H1 (cell line): ENCODE measurements at regions not wholly inside any gene's neighbourhood (a gene's known extent, or its start where the extent isn't known, plus 50 kb on each side); places are given as distances from the start of the nearest gene placed in this dataset.

Source experiments
- ASH2L ChIP-seq: fragments of 200-600, 300-600 bp; sonication (generic); IDR thresholded peaks from one replicate; pipeline ENCODE4 v1.7.1; 2017; ENCODE audit warnings: low read length
- CEBPB ChIP-seq: IDR thresholded peaks from 2 replicates; pipeline ENCODE4 v1.6.1; 2012; ENCODE audit warnings: low read depth, low read length
- CTCF ChIP-seq, 3 experiments: IDR thresholded peaks; 1 replicate in 2 of 3; 2 replicates in 1 of 3; pipeline versions ENCODE4 v1.5.1 to v1.6.1; 2011; ENCODE audit warnings: low read length in 3 of 3, mild to moderate bottlenecking in 3 of 3, inconsistent platforms in 2 of 3, low read depth in 1 of 3, moderate library complexity in 1 of 3; ENCODE audit not compliant: insufficient read depth in 1 of 3; ENCODE audit errors: control extremely low read depth in 1 of 3
- EP300 ChIP-seq, 2 experiments: IDR thresholded peaks; 1 replicate in 1 of 2; 2 replicates in 1 of 2; pipeline ENCODE4 v1.6.1; 2011 to 2012; ENCODE audit warnings: low read depth in 2 of 2, low read length in 2 of 2, mild to moderate bottlenecking in 2 of 2, borderline replicate concordance in 1 of 2, inconsistent platforms in 1 of 2, moderate library complexity in 1 of 2
- EZH2 ChIP-seq: fragments of 200-600 bp; sonication (generic); IDR thresholded peaks from 2 replicates; pipeline ENCODE4 v1.7.1; 2012; ENCODE audit warnings: low read depth, mild to moderate bottlenecking, moderate library complexity, low read length, inconsistent platforms; ENCODE audit not compliant: severe bottlenecking
- HDAC2 ChIP-seq, 2 experiments: fragments of 300-600 bp in 1 of 2; sonication (generic) in 1 of 2; IDR thresholded peaks; 2 replicates each; pipeline ENCODE4 v1.6.1; 2011 to 2012; ENCODE audit warnings: low read depth in 2 of 2, low read length in 2 of 2, mild to moderate bottlenecking in 2 of 2, moderate library complexity in 2 of 2, borderline replicate concordance in 1 of 2, inconsistent platforms in 1 of 2
- POLR2AphosphoS5 ChIP-seq: IDR thresholded peaks from 2 replicates; pipeline ENCODE4 v1.6.1; 2011; ENCODE audit warnings: low read depth, low read length
- RAD21 ChIP-seq, 2 experiments: IDR thresholded peaks in 1 of 2; conservative IDR thresholded peaks in 1 of 2; 2 replicates each; pipeline ENCODE4 v1.6.1; 2011; ENCODE audit warnings: low read depth in 2 of 2, low read length in 2 of 2, improper control_type of control experiment in 1 of 2, inconsistent platforms in 1 of 2, mild to moderate bottlenecking in 1 of 2, moderate library complexity in 1 of 2
- RBBP5 ChIP-seq: IDR thresholded peaks from 2 replicates; pipeline ENCODE4 v1.7.1; 2012; ENCODE audit warnings: low read depth, mild to moderate bottlenecking, inconsistent platforms, low read length, moderate library complexity, borderline replicate concordance
- RFX5 ChIP-seq: IDR thresholded peaks from 2 replicates; pipeline ENCODE4 v1.6.1; 2011; ENCODE audit warnings: low read depth, low read length, improper control_type of control experiment, borderline replicate concordance
- SIN3A ChIP-seq, 2 experiments: IDR thresholded peaks in 1 of 2; conservative IDR thresholded peaks in 1 of 2; 2 replicates each; pipeline ENCODE4 v1.6.1; 2011 to 2012; ENCODE audit warnings: low read length in 2 of 2, improper control_type of control experiment in 1 of 2, low read depth in 1 of 2, mild to moderate bottlenecking in 1 of 2
- SP1 ChIP-seq: IDR thresholded peaks from 2 replicates; pipeline ENCODE4 v1.6.1; 2011; ENCODE audit warnings: low read depth, low read length
- TAF7 ChIP-seq: optimal IDR thresholded peaks from 2 replicates; pipeline ENCODE3; 2011; ENCODE audit warnings: low read depth, mild to moderate bottlenecking, inconsistent platforms, low read length, moderate library complexity, borderline replicate concordance
- TCF12 ChIP-seq: IDR thresholded peaks from 2 replicates; pipeline ENCODE4 v1.6.1; 2011; ENCODE audit warnings: low read depth, mild to moderate bottlenecking, low read length

GRCh38 chr18:1994471-1994870, 576.8 kb downstream of the METTL4 start:
- no peak for TF ChIP-seq HDAC2 (IDR thresholded peaks at IDR 0.05; ENCODE audit: borderline replicate concordance in 1 of 2, low read depth in 2 of 2, low read length in 2 of 2)
- TF ChIP-seq SIN3A (conservative IDR thresholded peaks at IDR 0.05 in 1 of 2, IDR thresholded peaks at IDR 0.05 in 1 of 2; ENCODE audit: low read depth in 1 of 2, low read length in 2 of 2): no peak
- TF ChIP-seq EZH2: no peak
- no peak for TF ChIP-seq RFX5
- no peak for TF ChIP-seq CTCF (IDR thresholded peaks at IDR 0.05; ENCODE audit: control extremely low read depth in 1 of 3, insufficient read depth in 1 of 3, low read depth in 1 of 3, low read length in 3 of 3)
- no peak for TF ChIP-seq POLR2AphosphoS5
- no peak for TF ChIP-seq TCF12
- TF ChIP-seq ASH2L: no peak
- TF ChIP-seq EP300 (IDR thresholded peaks at IDR 0.05; ENCODE audit: borderline replicate concordance in 1 of 2, low read depth in 2 of 2, low read length in 2 of 2): no peak
- no peak for TF ChIP-seq CEBPB
- TF ChIP-seq SP1: no peak
- no peak for TF ChIP-seq RAD21 (IDR thresholded peaks at IDR 0.05 in 1 of 2, conservative IDR thresholded peaks at IDR 0.05 in 1 of 2; ENCODE audit: low read depth in 2 of 2, low read length in 2 of 2)
- TF ChIP-seq TAF7: no peak
- TF ChIP-seq RBBP5: no peak
